Pancreas (tissue), 10 donors: ENCODE measurements at regions not wholly inside any gene's neighbourhood (a gene's known extent, or its start where the extent isn't known, plus 50 kb on each side); places are given as distances from the start of the nearest gene placed in this dataset.

Source experiments
- ATAC-seq, 4 donors: fragments of 200-7000 bp; cut with Tn5 transposase; one replicate each; pipeline versions ENCODE4 v1.8.0 to v1.9.1; 2020; ENCODE audit warnings: mild to moderate bottlenecking in 4 of 4, moderate library complexity in 4 of 4
- DNase-seq, 6 donors: peaks; one replicate each; pipeline ENCODE4 v3.0.0-alpha.2; 2020
- FAIRE-seq: peaks from 2 replicates; lab custom pipeline; 2012; peaks lifted over from hg19 to GRCh38; lab: Jason Lieb, UNC
- H3K27ac ChIP-seq, 4 donors: fragments of 200-600 bp; sonication (generic); 1 replicate in 3 of 4; 2 replicates in 1 of 4; pipeline versions ENCODE4 v1.5.0 to v1.8.0; 2020
- H3K27me3 ChIP-seq, 4 donors: fragments of 200-600 bp; one replicate each; pipeline ENCODE4 v1.8.0; 2021
- H3K36me3 ChIP-seq, 3 donors: fragments of 200-600 bp; sonication (generic) in 1 of 3; one replicate each; pipeline versions ENCODE4 v1.5.0 to v1.8.0; 2020 to 2021
- H3K4me1 ChIP-seq, 3 donors: fragments of 200-600 bp; one replicate each; pipeline ENCODE4 v1.8.0; 2021
- H3K4me3 ChIP-seq, 4 donors: fragments of 200-600 bp; sonication (generic) in 2 of 4; one replicate each; pipeline versions ENCODE4 v1.5.0 to v1.8.0; 2020 to 2021
- H3K9me3 ChIP-seq, 4 donors: fragments of 200-600 bp; one replicate each; pipeline ENCODE4 v1.8.0; 2021
- CTCF ChIP-seq, 4 donors: fragments of 200-600 bp; sonication (generic) in 3 of 4; IDR thresholded peaks; one replicate each; pipeline versions ENCODE4 v1.5.0 to v1.8.0; 2021; ENCODE audit warnings: antibody characterized with exemption in 4 of 4
- WGBS, 2 donors: extraction: QIAGEN DNeasy Blood & Tissue Kit; methylation state at CpG; one replicate each; pipeline ENCODE4 v1.1.7; 2013; 5-methylcytosine and 5-hydroxymethylcytosine counted together
- intact Hi-C, 3 donors: fragments of 100-400 bp; cut with DNase I; formaldehyde crosslinking; loops; one replicate each; pipeline versions ENCODE4 v1.11.1 to v1.14.2; 2022
- donor health status: healthy with polysubstance abuse.
- donor health status: DM: no; HTN: no; CAD: no; lungs with moderate emphysema.
- donor health status: DM: no; HTN: no; CAD: no.
- donor health status: control.
- donor health status: control.
- donor health status: Bipolar disorder and iron deficiency.
- donor health status: DM: yes; HTN: yes; CAD: no.
- donor health status: DM: no; HTN: no; CAD: no.
- donor health status: DM: no; HTN: no; CAD: no.
- donor health status: DM: yes; HTN: yes; CAD: no.

GRCh38 chr12:70091021-70091521 lies 152.2 kb upstream of the CNOT2 start:
- WGBS, 2 donors = 71 to 75% methylated on average over 4 of the region's 4 CpGs
- DNase-seq (no peak), ATAC-seq (no peak), FAIRE-seq (no peak)
- no peak for TF ChIP-seq CTCF (IDR thresholded peaks at IDR 0.05)
- Histone ChIP-seq H3K27me3 (no peaks in the 10 kb centered on the region), H3K4me3 (no peak overlapping the region), H3K4me1 (no peaks in the 10 kb centered on the region), H3K27ac (no peak overlapping the region), H3K36me3 (no peaks in the 10 kb centered on the region), H3K9me3 (no peaks in the 10 kb centered on the region)
- intact Hi-C loops = no loop called here

DNA sequence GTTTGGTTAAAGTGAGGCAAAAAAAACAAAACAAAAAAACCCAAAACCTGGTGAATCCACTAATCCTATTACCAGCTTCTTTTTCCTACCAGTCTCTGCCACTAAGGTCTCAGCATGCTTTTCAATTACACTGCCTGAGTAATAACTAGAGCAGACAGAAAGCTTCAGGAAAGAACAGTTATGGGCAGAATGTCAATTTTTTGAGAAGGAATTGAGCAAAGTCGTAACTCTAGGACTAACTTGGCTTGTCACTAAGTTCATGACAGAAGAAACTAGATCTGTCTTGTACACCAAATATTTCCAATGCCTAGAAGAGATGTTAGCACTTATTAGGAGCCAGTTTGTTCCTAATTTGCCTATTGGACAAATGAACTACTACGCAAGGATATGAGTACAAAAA lies 148.8 kb upstream of the CNOT2 start:
- no peaks in the 10 kb centered on the region for H3K36me3 ChIP-seq
- FAIRE-seq (no peak), ATAC-seq (no peak), DNase-seq (no peak)
- H3K27ac ChIP-seq = no peak overlapping the region
- no peak for TF ChIP-seq CTCF (IDR thresholded peaks at IDR 0.05)
- H3K27me3 ChIP-seq = no peaks in the 10 kb centered on the region
- 71 to 80% methylated on average over 2 of the region's 2 CpGs for WGBS, 2 donors
- no peak overlapping the region for H3K4me3 ChIP-seq
- H3K4me1 ChIP-seq = no peaks in the 10 kb centered on the region
- H3K9me3 ChIP-seq = no peaks in the 10 kb centered on the region
- intact Hi-C loops = no loop called here

DNA sequence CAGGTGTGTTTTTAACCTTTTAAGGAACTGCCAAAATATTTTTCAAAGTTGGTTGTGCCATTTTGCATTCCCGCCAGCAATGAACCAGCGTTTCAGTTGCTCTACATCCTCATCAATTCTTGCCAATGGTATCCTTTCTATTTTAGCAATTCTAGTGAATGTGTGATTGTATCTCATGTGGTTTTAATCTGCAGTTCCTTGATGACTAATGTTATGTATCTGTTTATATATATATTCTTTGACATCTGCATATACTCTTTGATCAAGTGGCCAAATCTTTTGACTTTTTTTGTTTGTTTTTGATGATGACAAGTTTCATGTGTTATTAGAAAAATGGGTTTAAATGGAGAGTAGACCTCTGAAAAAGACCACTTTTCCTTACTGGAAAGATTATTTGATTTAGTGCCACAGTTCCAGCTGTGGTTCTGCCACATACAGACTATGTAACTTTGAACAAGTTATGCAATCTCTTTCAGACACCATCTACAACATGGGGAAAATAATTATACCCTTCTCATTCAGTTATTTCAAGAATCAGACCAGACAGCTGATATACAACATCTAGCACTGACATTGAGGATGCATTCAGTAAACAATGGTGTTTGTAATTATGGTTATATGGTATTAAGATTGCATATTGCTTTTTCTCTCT lies 146.3 kb upstream of the CNOT2 start:
- ATAC-seq (no peak), FAIRE-seq (no peak), DNase-seq (no peak)
- Histone ChIP-seq H3K27me3 (no peaks in the 10 kb centered on the region), H3K4me1 (no peaks in the 10 kb centered on the region), H3K9me3 (no peaks in the 10 kb centered on the region), H3K4me3 (no peak overlapping the region), H3K36me3 (no peaks in the 10 kb centered on the region), H3K27ac (no peak overlapping the region)
- WGBS, 2 donors = 82 to 93% methylated on average over 2 of the region's 2 CpGs
- no peak for TF ChIP-seq CTCF (IDR thresholded peaks at IDR 0.05)
- intact Hi-C loops = no loop called here

- H3K36me3 ChIP-seq = no peaks in the 10 kb centered on the region
- no peak overlapping the region for H3K27ac ChIP-seq
- no peak overlapping the region for H3K4me3 ChIP-seq
- H3K4me1 ChIP-seq = no peaks in the 10 kb centered on the region
- no peaks in the 10 kb centered on the region for H3K27me3 ChIP-seq
- WGBS, 2 donors = 63 to 67% methylated on average over 1 of the region's 1 CpG
- intact Hi-C loops = no loop called here
- TF ChIP-seq CTCF (IDR thresholded peaks at IDR 0.05) = no peak
- FAIRE-seq (no peak), ATAC-seq (no peak), DNase-seq (no peak)
- H3K9me3 ChIP-seq = no peaks in the 10 kb centered on the region
Observed at GRCh38 chr12:70101064-70101463, 142.2 kb upstream of the CNOT2 start.

GRCh38 chr12:70106347-70106746 lies 136.9 kb upstream of the CNOT2 start:
- Histone ChIP-seq H3K27ac (no peak overlapping the region), H3K4me3 (no peak overlapping the region), H3K4me1 (no peaks in the 10 kb centered on the region), H3K27me3 (no peaks in the 10 kb centered on the region), H3K36me3 (no peaks in the 10 kb centered on the region), H3K9me3 (no peaks in the 10 kb centered on the region)
- intact Hi-C loops = no loop called here
- TF ChIP-seq CTCF (IDR thresholded peaks at IDR 0.05) = no peak
- WGBS, 2 donors = 6 to 8% methylated on average over 1 of the region's 1 CpG
- DNase-seq (no peak), FAIRE-seq (peak; percentile 9), ATAC-seq (no peak)
